Naive thymus-derived CD4-positive, alpha-beta T cell (primary cell): ENCODE measurements at regions not wholly inside any gene's neighbourhood (a gene's known extent, or its start where the extent isn't known, plus 50 kb on each side); places are given as distances from the start of the nearest gene placed in this dataset.
"Not testable (repeated sequence)": the region's sequence is repeated elsewhere in the genome, so short reads cannot be mapped to it uniquely, and the experiment has no call there.

Source experiments
- ATAC-seq: fragments of 150-1000 bp; cut with Tn5 transposase; 2 replicates; pipeline ENCODE4 v1.10.0; 2021; ENCODE audit warnings: mild to moderate bottlenecking, moderate library complexity
- CTCF ChIA-PET: fragments of 350-600 bp; sonication (Branson Sonifier 250); formaldehyde crosslinking; loops from one replicate; lab custom pipeline; 2021; ENCODE audit warnings: antibody characterized with exemption; lab: Charles Lee
- POLR2A ChIA-PET: fragments of 350-600 bp; sonication (Branson Sonifier 250); formaldehyde crosslinking; loops from one replicate; lab custom pipeline; 2021; ENCODE audit warnings: antibody characterized with exemption, inconsistent platforms; lab: Charles Lee
- DNase-seq, 9 donors: peaks; one replicate each; pipeline versions ENCODE4 v3.0.0 to v3.0.0-alpha.2; 2020 to 2022; ENCODE audit warnings: mixed read lengths in 1 of 9
- H3K27ac ChIP-seq: one replicate; pipeline ENCODE4 v1.7.0; 2013; ENCODE audit warnings: mild to moderate bottlenecking, low read depth, low read length, moderate library complexity
- H3K27me3 ChIP-seq, 2 donors: one replicate each; pipeline ENCODE4 v1.7.0; 2013; ENCODE audit warnings: low read length in 2 of 2, mild to moderate bottlenecking in 2 of 2, moderate library complexity in 2 of 2; ENCODE audit not compliant: control insufficient read depth in 2 of 2, insufficient read depth in 2 of 2
- H3K36me3 ChIP-seq, 3 experiments: 1 replicate in 2 of 3; 2 replicates in 1 of 3; pipeline ENCODE4 v1.7.0; 2013; ENCODE audit warnings: low read length in 3 of 3, mild to moderate bottlenecking in 3 of 3, moderate library complexity in 1 of 3; ENCODE audit not compliant: insufficient read depth in 3 of 3, control insufficient read depth in 2 of 3
- H3K4me1 ChIP-seq, 2 donors: one replicate each; pipeline ENCODE4 v1.7.0; 2013; ENCODE audit warnings: low read length in 2 of 2, mild to moderate bottlenecking in 2 of 2, moderate library complexity in 1 of 2; ENCODE audit not compliant: control insufficient read depth in 2 of 2, insufficient read depth in 2 of 2
- H3K4me3 ChIP-seq: 2 replicates; pipeline ENCODE4 v1.7.0; 2013; ENCODE audit warnings: mild to moderate bottlenecking, low read length
- H3K9me3 ChIP-seq, 3 experiments: 1 replicate in 2 of 3; 2 replicates in 1 of 3; pipeline ENCODE4 v1.7.0; 2013; ENCODE audit warnings: low read length in 3 of 3; ENCODE audit not compliant: control insufficient read depth in 2 of 3
- H3K27ac Mint-ChIP-seq, 9 donors: one replicate each; pipeline ENCODE4 v1.8.0; 2020 to 2022; ENCODE audit warnings: mixed read lengths in 9 of 9, mild to moderate bottlenecking in 8 of 9, moderate library complexity in 5 of 9, inconsistent platforms in 2 of 9
- H3K27me3 Mint-ChIP-seq, 5 donors: one replicate each; pipeline ENCODE4 v1.8.0; 2021 to 2022; ENCODE audit warnings: mixed read lengths in 5 of 5, mild to moderate bottlenecking in 1 of 5
- H3K36me3 Mint-ChIP-seq, 5 donors: one replicate each; pipeline ENCODE4 v1.8.0; 2020 to 2022; ENCODE audit warnings: mixed read lengths in 5 of 5, mild to moderate bottlenecking in 3 of 5, inconsistent platforms in 1 of 5
- H3K4me1 Mint-ChIP-seq, 7 donors: one replicate each; pipeline ENCODE4 v1.8.0; 2020 to 2022; ENCODE audit warnings: mixed read lengths in 7 of 7, mild to moderate bottlenecking in 3 of 7, inconsistent platforms in 1 of 7
- H3K4me3 Mint-ChIP-seq, 10 donors: one replicate each; pipeline ENCODE4 v1.8.0; 2020 to 2022; ENCODE audit warnings: mild to moderate bottlenecking in 10 of 10, mixed read lengths in 10 of 10, moderate library complexity in 6 of 10, inconsistent platforms in 2 of 10
- H3K9me3 Mint-ChIP-seq, 11 donors: one replicate each; pipeline ENCODE4 v1.8.0; 2020 to 2022; ENCODE audit warnings: mixed read lengths in 11 of 11, mild to moderate bottlenecking in 4 of 11, inconsistent platforms in 1 of 11, moderate library complexity in 1 of 11
- intact Hi-C, 2 donors: fragments of 100-400 bp; cut with micrococcal nuclease; formaldehyde crosslinking; loops; one replicate each; pipeline ENCODE4 v1.15.1; 2023

DNA sequence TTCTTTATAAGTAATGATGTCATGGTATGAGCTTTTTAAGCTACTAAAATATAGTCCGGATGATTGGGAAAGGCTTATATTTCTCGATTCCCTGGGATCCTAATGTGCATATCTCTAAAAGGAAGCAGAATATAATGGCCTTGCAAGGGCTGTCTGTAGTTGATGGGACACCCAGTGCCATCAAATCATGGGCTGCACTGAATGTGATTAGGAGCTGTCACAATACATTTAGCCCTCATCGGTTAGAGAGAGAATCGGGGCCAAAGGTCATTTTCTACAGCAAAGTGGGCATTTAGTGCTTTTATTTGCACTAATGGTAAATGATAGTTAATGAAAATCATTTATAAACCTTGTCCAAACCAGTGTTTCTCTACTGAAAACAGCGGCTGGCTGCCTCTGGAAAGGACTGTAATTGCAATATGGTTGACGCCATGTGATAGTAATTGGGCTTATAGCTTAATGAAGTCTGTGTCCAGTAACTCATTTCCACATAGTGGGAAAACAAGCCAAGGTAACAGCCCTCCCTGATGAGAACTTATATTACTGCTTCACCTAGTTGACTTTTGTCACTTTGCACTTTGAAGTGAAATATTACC lies 265.0 kb upstream of the AZI2 start:
- no peaks in the 10 kb centered on the region for H3K9me3 ChIP-seq
- CTCF ChIA-PET = no interaction called here
- ATAC-seq (no peak), DNase-seq (no peak)
- no peaks in the 10 kb centered on the region for H3K36me3 Mint-ChIP-seq
- no peak overlapping the region for H3K27ac ChIP-seq
- no peak overlapping the region for H3K27ac Mint-ChIP-seq
- no peak overlapping the region for H3K4me3 Mint-ChIP-seq
- H3K36me3 ChIP-seq = no peaks in the 10 kb centered on the region
- POLR2A ChIA-PET = no interaction called here
- H3K4me1 ChIP-seq = no peaks in the 10 kb centered on the region
- intact Hi-C loops = no loop called here
- no peak overlapping the region for H3K4me3 ChIP-seq
- H3K9me3 Mint-ChIP-seq = peaks cover 0 to 6% (median 0%) of the 10 kb centered on the region in 11 donors
- H3K4me1 Mint-ChIP-seq = no peaks in the 10 kb centered on the region
- H3K27me3 ChIP-seq = no peaks in the 10 kb centered on the region
- H3K27me3 Mint-ChIP-seq = peaks cover 0 to 5% (median 0%) of the 10 kb centered on the region in 5 donors

DNA sequence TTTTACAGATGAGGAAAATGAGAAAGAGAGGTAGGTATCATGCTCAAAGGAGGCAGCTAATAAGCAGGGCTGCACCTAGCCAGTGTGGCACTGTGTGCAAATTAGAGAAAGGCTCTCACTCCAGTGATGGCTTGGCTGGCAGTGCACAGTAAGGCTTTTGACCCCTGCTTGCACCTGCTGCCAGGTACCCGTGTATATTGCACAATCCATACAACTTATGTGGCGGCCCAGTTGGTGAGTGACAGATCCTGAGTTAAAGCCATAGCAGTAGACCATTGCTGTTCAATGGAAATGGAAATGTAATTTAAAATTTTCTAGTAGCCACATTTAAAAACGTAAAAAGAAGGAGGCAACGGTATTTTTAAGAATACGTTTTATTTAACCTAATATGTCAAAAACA lies 266.4 kb upstream of the AZI2 start:
- CTCF ChIA-PET = no interaction called here
- ATAC-seq (no peak), DNase-seq (no peak)
- intact Hi-C loops = no loop called here
- Histone ChIP-seq H3K4me1 (no peaks in the 10 kb centered on the region), H3K4me3 (no peak overlapping the region), H3K27me3 (no peaks in the 10 kb centered on the region), H3K36me3 (no peaks in the 10 kb centered on the region), H3K9me3 (no peaks in the 10 kb centered on the region), H3K27ac (no peak overlapping the region)
- Mint-ChIP-seq H3K27me3 (peaks cover 0 to 5% (median 0%) of the 10 kb centered on the region in 5 donors), H3K27ac (no peak overlapping the region), H3K4me3 (no peak overlapping the region), H3K4me1 (no peaks in the 10 kb centered on the region), H3K9me3 (peaks cover 0 to 6% (median 0%) of the 10 kb centered on the region in 11 donors), H3K36me3 (no peaks in the 10 kb centered on the region)
- POLR2A ChIA-PET = no interaction called here

DNA sequence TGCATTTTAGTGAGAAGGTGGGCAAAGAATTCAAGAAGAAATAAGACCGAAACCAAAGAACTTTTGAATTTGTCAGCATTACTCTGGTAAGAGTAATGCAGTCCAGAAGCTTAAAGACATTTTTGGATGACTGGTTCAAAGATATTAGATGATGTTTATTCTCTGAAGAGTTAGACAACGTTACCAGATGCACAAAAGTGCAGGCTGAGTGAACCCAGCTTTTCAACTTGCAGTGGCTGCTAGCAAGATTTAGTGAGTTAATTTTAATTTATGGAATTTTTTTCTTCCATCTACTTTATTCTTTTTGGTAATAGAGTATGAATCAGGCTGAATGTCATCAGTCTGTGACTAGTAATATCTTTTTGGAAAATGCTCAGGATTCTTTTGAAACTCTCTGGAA lies 267.3 kb upstream of the AZI2 start:
- POLR2A ChIA-PET = no interaction called here
- CTCF ChIA-PET = no interaction called here

DNA sequence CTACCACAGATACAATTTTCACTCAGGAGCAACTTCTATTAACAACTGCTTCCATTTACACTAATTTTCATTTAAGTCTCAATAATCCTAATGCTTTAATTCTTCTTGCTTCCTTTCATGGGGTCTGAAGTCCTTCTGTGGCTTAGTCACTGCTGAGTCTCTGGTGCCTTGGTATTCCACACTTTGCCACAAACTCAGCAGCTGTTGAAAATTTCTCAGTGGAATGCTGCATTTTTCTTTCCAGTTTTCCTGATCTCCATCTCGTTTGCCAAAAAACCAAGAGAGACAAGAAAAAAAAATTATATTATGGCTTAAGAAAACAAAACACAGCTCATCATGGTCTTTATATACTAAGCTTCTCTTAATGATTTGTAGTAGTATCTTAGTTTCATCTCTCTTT lies 269.2 kb upstream of the AZI2 start:
- no peak overlapping the region for H3K4me3 ChIP-seq
- H3K9me3 ChIP-seq = no peaks in the 10 kb centered on the region
- intact Hi-C loops = no loop called here
- H3K27ac ChIP-seq = no peak overlapping the region
- Mint-ChIP-seq H3K9me3 (peaks cover 0 to 13% (median 3%) of the 10 kb centered on the region in 11 donors), H3K36me3 (no peaks in the 10 kb centered on the region), H3K27ac (no peak overlapping the region), H3K4me3 (no peak overlapping the region), H3K4me1 (no peaks in the 10 kb centered on the region), H3K27me3 (peaks cover 0 to 5% (median 5%) of the 10 kb centered on the region in 5 donors)
- CTCF ChIA-PET = no interaction called here
- POLR2A ChIA-PET = no interaction called here
- DNase-seq (no peak), ATAC-seq (no peak)
- no peaks in the 10 kb centered on the region for H3K36me3 ChIP-seq
- no peaks in the 10 kb centered on the region for H3K4me1 ChIP-seq
- H3K27me3 ChIP-seq = no peaks in the 10 kb centered on the region

More for the DNA sequence above, 267.3 kb upstream of the AZI2 start:
- H3K4me3 ChIP-seq = no peak overlapping the region
- H3K9me3 Mint-ChIP-seq = peaks cover 0 to 9% (median under 1%) of the 10 kb centered on the region in 11 donors
- DNase-seq (no peak), ATAC-seq (no peak)
- H3K9me3 ChIP-seq = no peaks in the 10 kb centered on the region
- H3K27me3 ChIP-seq = no peaks in the 10 kb centered on the region
- H3K36me3 Mint-ChIP-seq = no peaks in the 10 kb centered on the region
- H3K27ac ChIP-seq = no peak overlapping the region
- no peaks in the 10 kb centered on the region for H3K4me1 Mint-ChIP-seq
- intact Hi-C loops = no loop called here
- no peaks in the 10 kb centered on the region for H3K4me1 ChIP-seq
- H3K27me3 Mint-ChIP-seq = peaks cover 0 to 5% (median 0%) of the 10 kb centered on the region in 5 donors
- no peaks in the 10 kb centered on the region for H3K36me3 ChIP-seq
- H3K27ac Mint-ChIP-seq = no peak overlapping the region
- no peak overlapping the region for H3K4me3 Mint-ChIP-seq

DNA sequence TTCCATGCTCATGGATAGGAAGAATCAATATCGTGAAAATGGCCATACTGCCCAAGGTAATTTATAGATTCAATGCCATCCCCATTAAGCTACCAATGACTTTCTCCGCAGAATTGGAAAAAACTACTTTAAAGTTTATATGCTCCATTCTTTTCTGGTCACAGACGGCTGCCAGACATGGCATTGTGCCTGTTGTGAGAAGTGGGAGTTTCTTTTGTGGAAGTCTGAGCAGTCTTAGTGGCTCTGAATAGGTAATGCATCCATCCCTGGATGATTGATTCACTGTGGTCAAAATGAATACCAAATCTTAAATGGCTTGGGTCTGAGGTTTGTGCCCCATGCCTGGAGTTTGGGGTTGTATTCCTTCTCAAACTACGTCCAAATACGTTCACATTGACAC lies 274.5 kb upstream of the AZI2 start:
- no peaks in the 10 kb centered on the region for H3K36me3 Mint-ChIP-seq

DNA sequence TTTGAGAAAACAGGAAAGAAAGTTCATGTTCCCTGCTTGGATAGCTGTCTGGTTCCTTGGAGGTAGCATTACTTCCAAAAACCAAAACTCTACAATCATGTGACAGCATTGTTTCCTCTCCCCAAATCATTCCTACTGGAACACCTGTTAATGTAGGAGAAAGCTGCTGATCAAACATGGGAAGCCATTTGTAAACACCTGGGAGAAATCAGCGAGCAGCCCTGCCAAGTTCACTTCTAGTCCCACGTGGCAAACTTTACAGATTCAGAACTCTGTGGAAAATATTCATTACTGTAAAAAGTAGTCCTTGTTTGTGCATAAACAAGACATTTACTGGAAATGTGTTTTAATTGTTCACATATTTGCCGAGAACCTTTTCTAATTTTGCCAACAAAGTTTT lies 275.5 kb upstream of the AZI2 start:
- H3K27me3 ChIP-seq = no peaks in the 10 kb centered on the region
- peaks cover 0 to 18% (median 3%) of the 10 kb centered on the region in 11 donors for H3K9me3 Mint-ChIP-seq
- H3K36me3 Mint-ChIP-seq = no peaks in the 10 kb centered on the region
- CTCF ChIA-PET = no interaction called here
- DNase-seq (no peak), ATAC-seq (no peak)
- no peak overlapping the region for H3K27ac ChIP-seq
- H3K27me3 Mint-ChIP-seq = peaks cover 0 to 5% (median 0%) of the 10 kb centered on the region in 5 donors
- H3K36me3 ChIP-seq = no peaks in the 10 kb centered on the region
- no peak overlapping the region for H3K4me3 Mint-ChIP-seq
- no peak overlapping the region for H3K27ac Mint-ChIP-seq
- H3K4me1 ChIP-seq = no peaks in the 10 kb centered on the region
- POLR2A ChIA-PET = no interaction called here
- intact Hi-C loops = no loop called here
- H3K4me3 ChIP-seq = no peak overlapping the region
- no peaks in the 10 kb centered on the region for H3K9me3 ChIP-seq
- no peaks in the 10 kb centered on the region for H3K4me1 Mint-ChIP-seq

More for the DNA sequence above, 274.5 kb upstream of the AZI2 start:
- ChIA-PET CTCF (no interaction called here), POLR2A (no interaction called here)
- peaks cover 0 to 18% (median 3%) of the 10 kb centered on the region in 11 donors for H3K9me3 Mint-ChIP-seq
- Histone ChIP-seq H3K9me3 (no peaks in the 10 kb centered on the region), H3K36me3 (no peaks in the 10 kb centered on the region), H3K4me1 (no peaks in the 10 kb centered on the region), H3K27me3 (no peaks in the 10 kb centered on the region), H3K27ac (no peak overlapping the region), H3K4me3 (no peak overlapping the region)
- DNase-seq = no peak
- intact Hi-C loops = no loop called here
- H3K27me3 Mint-ChIP-seq = peaks cover 0 to 5% (median 3%) of the 10 kb centered on the region in 5 donors
- no peak for ATAC-seq
- no peak overlapping the region for H3K4me3 Mint-ChIP-seq
- no peaks in the 10 kb centered on the region for H3K4me1 Mint-ChIP-seq
- no peak overlapping the region for H3K27ac Mint-ChIP-seq

DNA sequence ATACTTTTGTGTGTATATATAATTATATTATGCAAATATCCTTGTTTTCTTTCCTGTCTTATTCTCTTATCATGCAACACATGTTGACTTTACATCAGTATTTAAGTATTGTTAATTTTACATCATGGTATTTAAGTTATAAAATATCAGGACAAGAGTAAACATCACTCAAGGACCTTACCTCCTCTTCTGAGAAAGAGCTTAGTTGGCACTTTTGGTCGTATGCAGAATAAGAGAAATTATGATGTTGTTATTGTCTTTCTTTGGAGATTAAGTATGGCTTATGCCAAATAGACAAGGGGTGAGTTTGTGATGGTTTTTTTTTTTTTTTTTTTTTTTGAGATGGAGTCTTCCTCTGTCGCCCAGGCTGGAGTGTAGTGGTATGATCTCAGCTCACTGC lies 279.2 kb upstream of the AZI2 start:
- H3K27me3 Mint-ChIP-seq, ATAC-seq, H3K36me3 ChIP-seq, H3K4me3 Mint-ChIP-seq, H3K4me1 ChIP-seq, H3K4me1 Mint-ChIP-seq, H3K27ac Mint-ChIP-seq, DNase-seq, intact Hi-C loops, H3K4me3 ChIP-seq, H3K9me3 Mint-ChIP-seq, H3K27me3 ChIP-seq, H3K36me3 Mint-ChIP-seq, H3K27ac ChIP-seq, H3K9me3 ChIP-seq, POLR2A ChIA-PET: not testable (repeated sequence)
- CTCF ChIA-PET = interaction anchor here (0.6 kb wide), 1 partner anchor 978 kb away, joined by 3 read pairs; no protein-coding TSS in a partner anchor
